GM12878 (cell line): ENCODE measurements at regions not wholly inside any gene's neighbourhood (a gene's known extent, or its start where the extent isn't known, plus 50 kb on each side); places are given as distances from the start of the nearest gene placed in this dataset.

Experiments used
- ATAC-seq: fragments of 200-7000 bp; cut with Tn5 transposase; 3 replicates; pipeline ENCODE4 v1.9.1; 2020; ENCODE audit warnings: mild to moderate bottlenecking, moderate library complexity
- BruUV-seq: library from RNA; stranded (reverse); fragments of 400-500 nt; replicated peaks from 2 replicates; lab custom pipeline; 2021; lab: Mats Ljungman, UMichigan
- CTCF ChIA-PET: fragments of 300-600 bp; sonication (Branson Sonifier 250); formaldehyde crosslinking; extraction: SDS; loops from one replicate; lab custom pipeline; 2021; ENCODE audit warnings: inconsistent platforms; lab: Yijun Ruan, JAX
- POLR2A ChIA-PET: fragments of 350-600 bp; formaldehyde crosslinking; extraction: SDS; loops from one replicate; lab custom pipeline; 2021; ENCODE audit warnings: inconsistent platforms; lab: Charles Lee
- RAD21 ChIA-PET: fragments of 300-600 bp; sonication (Branson Sonifier 250); formaldehyde crosslinking; loops from one replicate; lab custom pipeline; 2023; ENCODE audit warnings: antibody characterized with exemption; ENCODE audit not compliant: unreplicated experiment; lab: Charles Lee
- SMC1A ChIA-PET: fragments of 300-600 bp; sonication (Branson Sonifier 250); formaldehyde crosslinking; loops from one replicate; lab custom pipeline; 2023; ENCODE audit not compliant: unreplicated experiment, uncharacterized antibody; lab: Charles Lee
- DNase-seq: peaks from one replicate; pipeline ENCODE4 v3.0.0-alpha.2; 2011; ENCODE audit warnings: low read depth, low spot score
- FAIRE-seq: peaks from 3 replicates; lab custom pipeline; 2011; peaks lifted over from hg19 to GRCh38; lab: Jason Lieb, UNC
- H2AFZ ChIP-seq: 2 replicates; pipeline ENCODE4 v1.6.0; 2011; ENCODE audit warnings: low read depth, low read length, control low read depth; ENCODE audit not compliant: control insufficient read depth
- H3K27ac ChIP-seq: 2 replicates; pipeline ENCODE4 v1.5.1; 2011; ENCODE audit warnings: control low read depth; ENCODE audit not compliant: control insufficient read depth, insufficient read depth
- H3K27me3 ChIP-seq, 2 experiments: replicated peaks in 1 of 2; 2 replicates each; pipeline versions ENCODE4 v1.6.0 to v1.6.1; 2011; ENCODE audit warnings: low read length in 1 of 2; ENCODE audit not compliant: control insufficient read depth in 2 of 2, insufficient read depth in 2 of 2
- H3K36me3 ChIP-seq, 2 experiments: 2 replicates each; pipeline ENCODE4 v1.5.1; 2011; ENCODE audit warnings: low read length in 1 of 2; ENCODE audit not compliant: control insufficient read depth in 2 of 2, insufficient read depth in 2 of 2
- H3K4me1 ChIP-seq: 2 replicates; pipeline ENCODE4 v1.6.1; 2011; ENCODE audit warnings: mild to moderate bottlenecking, low read length, moderate library complexity, mixed read lengths; ENCODE audit not compliant: control insufficient read depth, insufficient read depth
- H3K4me2 ChIP-seq: 2 replicates; pipeline ENCODE4 v1.6.0; 2011; ENCODE audit warnings: control low read depth; ENCODE audit not compliant: control insufficient read depth, insufficient read depth
- H3K4me3 ChIP-seq: fragments of 200-600 bp; sonication (generic); 2 replicates; pipeline ENCODE4 v1.5.1; 2016
- H3K79me2 ChIP-seq: 2 replicates; pipeline ENCODE4 v1.6.0; 2011; ENCODE audit warnings: low read length; ENCODE audit not compliant: control insufficient read depth, insufficient read depth
- H3K9ac ChIP-seq: 2 replicates; pipeline ENCODE4 v1.8.0; 2011; ENCODE audit warnings: low read length, control low read depth, mixed read lengths; ENCODE audit not compliant: control insufficient read depth, insufficient read depth
- H3K9me3 ChIP-seq: replicated peaks from 3 replicates; pipeline ENCODE4 v1.5.1; 2011; ENCODE audit warnings: mild to moderate bottlenecking, low read length; ENCODE audit not compliant: control insufficient read depth, insufficient read depth
- H4K20me1 ChIP-seq: 2 replicates; pipeline ENCODE4 v1.6.0; 2011; ENCODE audit not compliant: control insufficient read depth, insufficient read depth
- BACH1 ChIP-seq: fragments of 450-650 bp; IDR thresholded peaks from 2 replicates; pipeline ENCODE4 v1.6.1; 2017; ENCODE audit warnings: mild to moderate bottlenecking, borderline replicate concordance
- BMI1 ChIP-seq: fragments of 450-650 bp; IDR thresholded peaks from 2 replicates; pipeline ENCODE4 v1.6.1; 2016; ENCODE audit warnings: mild to moderate bottlenecking, moderate library complexity, borderline replicate concordance
- MEF2A ChIP-seq: IDR thresholded peaks from 2 replicates; pipeline ENCODE4 v1.6.1; 2011; ENCODE audit warnings: low read depth, mild to moderate bottlenecking, low read length, moderate library complexity; ENCODE audit not compliant: insufficient read depth
- MTA2 ChIP-seq: fragments of 450-650 bp; IDR thresholded peaks from 2 replicates; pipeline ENCODE4 v1.6.1; 2016; ENCODE audit warnings: low read depth, mild to moderate bottlenecking, moderate library complexity
- MXI1 ChIP-seq: fragments of 150-350 bp; IDR thresholded peaks from 2 replicates; pipeline ENCODE4 v1.6.1; 2011; ENCODE audit warnings: low read depth, mild to moderate bottlenecking, inconsistent platforms, low read length, improper control_type of control experiment
- NR2C1 ChIP-seq: fragments of 450-650 bp; IDR thresholded peaks from 2 replicates; pipeline ENCODE4 v1.6.1; 2017; ENCODE audit warnings: antibody characterized with exemption, mild to moderate bottlenecking, moderate library complexity
- NR2F1 ChIP-seq: fragments of 450-650 bp; conservative IDR thresholded peaks from 2 replicates; pipeline ENCODE4 v1.6.1; 2017; ENCODE audit warnings: mild to moderate bottlenecking
- POLR2AphosphoS2 ChIP-seq: IDR thresholded peaks from 2 replicates; pipeline ENCODE4 v1.6.1; 2011; ENCODE audit warnings: low read depth, mild to moderate bottlenecking, low read length, improper control_type of control experiment, moderate library complexity
- REST ChIP-seq: IDR thresholded peaks from 2 replicates; pipeline ENCODE4 v1.6.1; 2012; ENCODE audit warnings: mild to moderate bottlenecking, low read depth, low read length
- SP1 ChIP-seq: IDR thresholded peaks from one replicate; pipeline ENCODE4 v1.6.1; 2011; ENCODE audit warnings: low read depth, low read length
- SPI1 ChIP-seq: IDR thresholded peaks from 2 replicates; pipeline ENCODE4 v1.6.1; 2011; ENCODE audit warnings: low read depth, mild to moderate bottlenecking, low read length, moderate library complexity, borderline replicate concordance; ENCODE audit not compliant: insufficient read depth
- TBL1XR1 ChIP-seq: IDR thresholded peaks from 2 replicates; pipeline ENCODE4 v1.6.1; 2012; ENCODE audit warnings: low read depth, low read length, improper control_type of control experiment
- WRNIP1 ChIP-seq: IDR thresholded peaks from 2 replicates; pipeline ENCODE4 v1.6.1; 2011; ENCODE audit warnings: low read depth, low read length, improper control_type of control experiment, borderline replicate concordance
- ZNF24 ChIP-seq: fragments of 450-650 bp; IDR thresholded peaks from 2 replicates; pipeline ENCODE4 v1.6.1; 2017; ENCODE audit warnings: antibody characterized with exemption, mild to moderate bottlenecking
- WGBS: methylation state at CpG from one replicate; pipeline ENCODE4 v1.1.6; 2016; ENCODE audit warnings: low lambda C conversion rate; ENCODE audit not compliant: insufficient replicate concordance, insufficient coverage; ENCODE audit errors: missing lambda C conversion rate; 5-methylcytosine and 5-hydroxymethylcytosine counted together
- in situ Hi-C: fragments of 300-500 bp; cut with MboI; formaldehyde crosslinking; loops from 9 replicates; pipeline ENCODE4 v1.14.3; 2018; ENCODE audit warnings: mixed read lengths
- intact Hi-C: fragments of 100-400 bp; cut with micrococcal nuclease; formaldehyde crosslinking; loops from one replicate; pipeline ENCODE4 v1.14.2; 2022; ENCODE audit not compliant: unreplicated experiment
- TF ChIP-seq, protein P1 (sequence below): fragments of 450-650 bp; IDR thresholded peaks from 2 replicates; pipeline ENCODE4 v1.6.1; 2017; ENCODE audit warnings: mild to moderate bottlenecking, moderate library complexity

GRCh38 chr17:27944546-27945332, 51.6 kb upstream of the LYRM9 start:
- ChIA-PET CTCF (interaction anchor here (0.9 to 2.5 kb wide), 3 partner anchors 51 to 65 kb away, joined by 3 to 8 read pairs (median 3); partner anchors contain the start of gene LYRM9), POLR2A (no interaction called here), SMC1A (interaction anchor here (1.0 to 3.5 kb wide), 6 partner anchors 10 to 136 kb away, joined by 3 to 22 read pairs (median 4); no protein-coding TSS in a partner anchor), RAD21 (interaction anchor here (0.6 to 5.4 kb wide), 5 partner anchors 31 to 139 kb away, joined by 3 to 25 read pairs (median 8); no protein-coding TSS in a partner anchor)
- Histone ChIP-seq H4K20me1 (no peaks in the 10 kb centered on the region), H3K4me3 (no peak overlapping the region), H2AFZ (peak overlapping the region; percentile 64), H3K4me2 (peak overlapping the region; percentile 41), H3K9ac (no peak overlapping the region), H3K36me3 (no peaks in the 10 kb centered on the region), H3K9me3 (no peaks in the 10 kb centered on the region), H3K27ac (no peak overlapping the region), H3K27me3 (no peaks in the 10 kb centered on the region), H3K79me2 (no peaks in the 10 kb centered on the region), H3K4me1 (peaks cover 13% of the 10 kb centered on the region)
- in situ Hi-C loops = no loop called here
- BruUV-seq = TSS peak; percentile 91
- intact Hi-C loops = loop anchor here (5.0 kb wide), 2 partner anchors 52 to 137 kb away; partner anchors contain the start of gene LYRM9
- WGBS = 28% methylated on average over 8 of the region's 8 CpGs
- DNase-seq = peak; percentile 36
- peak; percentile 94 for ATAC-seq
- FAIRE-seq = no peak
- TF ChIP-seq TBL1XR1 (no peak), BACH1 (no peak), NR2F1 (0 out of 2 replicates have a peak, but pooled peaks have one; percentile 18), REST (no peak), POLR2AphosphoS2 (no peak), BMI1 (peak; percentile 73; the same call in 1 of the 2 replicates), SPI1 (no peak), NR2C1 (no peak), MXI1 (no peak), SP1 (no peak), WRNIP1 (no peak), MTA2 (peak; percentile 95), ZNF24 (no peak), MEF2A (no peak)
- TF ChIP-seq, protein P1, sequence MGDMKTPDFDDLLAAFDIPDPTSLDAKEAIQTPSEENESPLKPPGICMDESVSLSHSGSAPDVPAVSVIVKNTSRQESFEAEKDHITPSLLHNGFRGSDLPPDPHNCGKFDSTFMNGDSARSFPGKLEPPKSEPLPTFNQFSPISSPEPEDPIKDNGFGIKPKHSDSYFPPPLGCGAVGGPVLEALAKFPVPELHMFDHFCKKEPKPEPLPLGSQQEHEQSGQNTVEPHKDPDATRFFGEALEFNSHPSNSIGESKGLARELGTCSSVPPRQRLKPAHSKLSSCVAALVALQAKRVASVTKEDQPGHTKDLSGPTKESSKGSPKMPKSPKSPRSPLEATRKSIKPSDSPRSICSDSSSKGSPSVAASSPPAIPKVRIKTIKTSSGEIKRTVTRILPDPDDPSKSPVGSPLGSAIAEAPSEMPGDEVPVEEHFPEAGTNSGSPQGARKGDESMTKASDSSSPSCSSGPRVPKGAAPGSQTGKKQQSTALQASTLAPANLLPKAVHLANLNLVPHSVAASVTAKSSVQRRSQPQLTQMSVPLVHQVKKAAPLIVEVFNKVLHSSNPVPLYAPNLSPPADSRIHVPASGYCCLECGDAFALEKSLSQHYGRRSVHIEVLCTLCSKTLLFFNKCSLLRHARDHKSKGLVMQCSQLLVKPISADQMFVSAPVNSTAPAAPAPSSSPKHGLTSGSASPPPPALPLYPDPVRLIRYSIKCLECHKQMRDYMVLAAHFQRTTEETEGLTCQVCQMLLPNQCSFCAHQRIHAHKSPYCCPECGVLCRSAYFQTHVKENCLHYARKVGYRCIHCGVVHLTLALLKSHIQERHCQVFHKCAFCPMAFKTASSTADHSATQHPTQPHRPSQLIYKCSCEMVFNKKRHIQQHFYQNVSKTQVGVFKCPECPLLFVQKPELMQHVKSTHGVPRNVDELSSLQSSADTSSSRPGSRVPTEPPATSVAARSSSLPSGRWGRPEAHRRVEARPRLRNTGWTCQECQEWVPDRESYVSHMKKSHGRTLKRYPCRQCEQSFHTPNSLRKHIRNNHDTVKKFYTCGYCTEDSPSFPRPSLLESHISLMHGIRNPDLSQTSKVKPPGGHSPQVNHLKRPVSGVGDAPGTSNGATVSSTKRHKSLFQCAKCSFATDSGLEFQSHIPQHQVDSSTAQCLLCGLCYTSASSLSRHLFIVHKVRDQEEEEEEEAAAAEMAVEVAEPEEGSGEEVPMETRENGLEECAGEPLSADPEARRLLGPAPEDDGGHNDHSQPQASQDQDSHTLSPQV = no peak
